ENCODE measurements at regions not wholly inside any gene's neighbourhood (a gene's known extent, or its start where the extent isn't known, plus 50 kb on each side); places are given as distances from the start of the nearest gene placed in this dataset.

GRCh38 chr12:89205517-89205916 lies 146.8 kb downstream of the DUSP6 start:
- TF ChIP-seq, protein P1, sequence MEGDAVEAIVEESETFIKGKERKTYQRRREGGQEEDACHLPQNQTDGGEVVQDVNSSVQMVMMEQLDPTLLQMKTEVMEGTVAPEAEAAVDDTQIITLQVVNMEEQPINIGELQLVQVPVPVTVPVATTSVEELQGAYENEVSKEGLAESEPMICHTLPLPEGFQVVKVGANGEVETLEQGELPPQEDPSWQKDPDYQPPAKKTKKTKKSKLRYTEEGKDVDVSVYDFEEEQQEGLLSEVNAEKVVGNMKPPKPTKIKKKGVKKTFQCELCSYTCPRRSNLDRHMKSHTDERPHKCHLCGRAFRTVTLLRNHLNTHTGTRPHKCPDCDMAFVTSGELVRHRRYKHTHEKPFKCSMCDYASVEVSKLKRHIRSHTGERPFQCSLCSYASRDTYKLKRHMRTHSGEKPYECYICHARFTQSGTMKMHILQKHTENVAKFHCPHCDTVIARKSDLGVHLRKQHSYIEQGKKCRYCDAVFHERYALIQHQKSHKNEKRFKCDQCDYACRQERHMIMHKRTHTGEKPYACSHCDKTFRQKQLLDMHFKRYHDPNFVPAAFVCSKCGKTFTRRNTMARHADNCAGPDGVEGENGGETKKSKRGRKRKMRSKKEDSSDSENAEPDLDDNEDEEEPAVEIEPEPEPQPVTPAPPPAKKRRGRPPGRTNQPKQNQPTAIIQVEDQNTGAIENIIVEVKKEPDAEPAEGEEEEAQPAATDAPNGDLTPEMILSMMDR (IDR thresholded peaks at IDR 0.05) = no peak
- Mint-ChIP-seq H3K36me3 (ENCODE audit: unreplicated experiment) (no peaks in the 10 kb centered on the region), H3K27ac (ENCODE audit: unreplicated experiment) (no peak overlapping the region), H3K27me3 (ENCODE audit: unreplicated experiment) (no peaks in the 10 kb centered on the region), H3K4me1 (ENCODE audit: unreplicated experiment) (peaks cover 12% of the 10 kb centered on the region), H3K9me3 (ENCODE audit: unreplicated experiment) (no peaks in the 10 kb centered on the region), H3K4me3 (ENCODE audit: unreplicated experiment) (no peak overlapping the region)
- DNase-seq (ENCODE audit: extremely low spot score, unreplicated experiment) = no peak

DNA sequence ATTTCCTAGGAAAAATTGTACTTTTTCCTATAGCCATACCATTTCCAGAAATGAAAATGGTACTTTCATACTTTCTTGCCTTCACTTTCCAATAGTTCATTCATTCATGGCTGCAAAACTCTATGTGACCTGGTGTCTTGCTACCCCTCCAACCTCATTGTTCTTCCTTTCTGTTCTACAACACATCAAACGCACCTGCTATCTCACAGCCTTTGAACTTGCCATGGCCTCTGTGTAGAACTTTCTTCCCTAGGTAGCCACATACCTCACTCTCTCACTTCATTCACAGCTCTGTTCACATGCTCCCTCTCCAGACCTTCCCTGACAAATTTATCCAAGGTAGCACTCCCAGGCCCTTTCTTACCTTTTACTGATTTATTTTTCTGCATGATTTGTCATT lies 149.2 kb downstream of the DUSP6 start:
- Mint-ChIP-seq H3K4me1 (ENCODE audit: unreplicated experiment) (peaks cover 3% of the 10 kb centered on the region), H3K4me3 (ENCODE audit: unreplicated experiment) (no peak overlapping the region), H3K9me3 (ENCODE audit: unreplicated experiment) (no peaks in the 10 kb centered on the region), H3K27me3 (ENCODE audit: unreplicated experiment) (no peaks in the 10 kb centered on the region), H3K27ac (ENCODE audit: unreplicated experiment) (no peak overlapping the region), H3K36me3 (ENCODE audit: unreplicated experiment) (no peaks in the 10 kb centered on the region)
- TF ChIP-seq, protein P1 (IDR thresholded peaks at IDR 0.05) = no peak
- no peak for DNase-seq (ENCODE audit: extremely low spot score, unreplicated experiment)

GRCh38 chr12:89200217-89200616 lies 152.1 kb downstream of the DUSP6 start:
- Mint-ChIP-seq H3K27me3 (ENCODE audit: unreplicated experiment) (peaks cover 2% of the 10 kb centered on the region), H3K9me3 (ENCODE audit: unreplicated experiment) (no peaks in the 10 kb centered on the region), H3K4me3 (ENCODE audit: unreplicated experiment) (no peak overlapping the region), H3K27ac (ENCODE audit: unreplicated experiment) (no peak overlapping the region), H3K4me1 (ENCODE audit: unreplicated experiment) (peaks cover 3% of the 10 kb centered on the region), H3K36me3 (ENCODE audit: unreplicated experiment) (no peaks in the 10 kb centered on the region)
- DNase-seq (ENCODE audit: extremely low spot score, unreplicated experiment) = no peak
- TF ChIP-seq, protein P1 (IDR thresholded peaks at IDR 0.05) = no peak

- H3K4me3 Mint-ChIP-seq (ENCODE audit: unreplicated experiment) = no peak overlapping the region
- H3K36me3 Mint-ChIP-seq (ENCODE audit: unreplicated experiment) = no peaks in the 10 kb centered on the region
- no peak for DNase-seq (ENCODE audit: extremely low spot score, unreplicated experiment)
- TF ChIP-seq, protein P1 (IDR thresholded peaks at IDR 0.05) = no peak
- no peak overlapping the region for H3K27ac Mint-ChIP-seq (ENCODE audit: unreplicated experiment)
- no peaks in the 10 kb centered on the region for H3K9me3 Mint-ChIP-seq (ENCODE audit: unreplicated experiment)
- no peaks in the 10 kb centered on the region for H3K4me1 Mint-ChIP-seq (ENCODE audit: unreplicated experiment)
- peaks cover 2% of the 10 kb centered on the region for H3K27me3 Mint-ChIP-seq (ENCODE audit: unreplicated experiment)
These were observed 156.8 kb downstream of the DUSP6 start for GRCh38 chr12:89195470-89195869.

DNA sequence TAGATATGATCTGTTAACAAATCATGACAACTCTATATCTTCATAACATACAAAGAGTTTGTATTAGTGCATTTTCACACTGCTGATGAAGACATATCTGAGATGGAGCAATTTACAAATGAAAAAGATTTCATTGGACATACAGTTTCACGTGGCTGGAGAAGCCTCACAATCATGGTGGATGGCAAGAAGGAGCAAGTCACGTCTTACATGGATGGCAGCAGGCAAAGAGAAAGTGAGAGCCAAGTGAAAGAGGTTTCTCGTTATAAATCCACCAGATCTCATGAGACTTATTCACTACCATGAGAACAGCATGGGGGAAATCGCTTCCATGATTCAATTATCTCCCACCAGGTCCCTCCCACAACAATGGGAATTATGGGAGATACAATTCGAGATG lies 157.6 kb downstream of the DUSP6 start:
- Mint-ChIP-seq H3K4me1 (ENCODE audit: unreplicated experiment) (no peaks in the 10 kb centered on the region), H3K9me3 (ENCODE audit: unreplicated experiment) (no peaks in the 10 kb centered on the region), H3K36me3 (ENCODE audit: unreplicated experiment) (no peaks in the 10 kb centered on the region), H3K27ac (ENCODE audit: unreplicated experiment) (no peak overlapping the region), H3K4me3 (ENCODE audit: unreplicated experiment) (no peak overlapping the region), H3K27me3 (ENCODE audit: unreplicated experiment) (peaks cover 2% of the 10 kb centered on the region)
- DNase-seq (ENCODE audit: extremely low spot score, unreplicated experiment) = no peak
- TF ChIP-seq, protein P1 (IDR thresholded peaks at IDR 0.05) = no peak
